ENCODE measurements at regions not wholly inside any gene's neighbourhood (a gene's known extent, or its start where the extent isn't known, plus 50 kb on each side); places are given as distances from the start of the nearest gene placed in this dataset.

- DNase-seq = no peak
These were observed 165.9 kb downstream of the ST6GAL2 start for GRCh38 chr2:106720026-106720425.

GRCh38 chr2:106724301-106724794, 161.6 kb downstream of the ST6GAL2 start:
- no peak for DNase-seq

GRCh38 chr2:106734165-106734564, 151.8 kb downstream of the ST6GAL2 start:
- no peak for DNase-seq

GRCh38 chr2:106735807-106736206, 150.2 kb downstream of the ST6GAL2 start:
- DNase-seq = no peak

- no peak for DNase-seq
These were observed 149.7 kb downstream of the ST6GAL2 start for GRCh38 chr2:106736221-106736620.

GRCh38 chr2:106745468-106745867, 140.5 kb downstream of the ST6GAL2 start:
- DNase-seq = no peak

GRCh38 chr2:106749823-106750222, 136.1 kb downstream of the ST6GAL2 start:
- no peak for DNase-seq

Data from activated gamma-delta T cell treated with Interleukin-2 at 50 U/mL for 16 hours (primary cell).